Liver (tissue), 8 donors: ENCODE measurements at regions not wholly inside any gene's neighbourhood (a gene's known extent, or its start where the extent isn't known, plus 50 kb on each side); places are given as distances from the start of the nearest gene placed in this dataset.

ENCODE experiments used
- DNase-seq: peaks from one replicate; pipeline ENCODE4 v3.0.0-alpha.2; 2017; ENCODE audit warnings: low spot score
- H3K27ac ChIP-seq, 2 donors: one replicate each; pipeline ENCODE4 v1.7.0; 2013; ENCODE audit warnings: inconsistent platforms in 2 of 2, low read length in 2 of 2, control low read depth in 1 of 2, low read depth in 1 of 2, mild to moderate bottlenecking in 1 of 2
- H3K27me3 ChIP-seq, 4 donors: one replicate each; pipeline versions ENCODE4 v1.6.1 to v1.7.0; 2013; ENCODE audit warnings: low read length in 3 of 4, inconsistent platforms in 1 of 4, mild to moderate bottlenecking in 1 of 4, moderate library complexity in 1 of 4; ENCODE audit not compliant: control insufficient read depth in 4 of 4, insufficient read depth in 4 of 4
- H3K36me3 ChIP-seq, 4 donors: one replicate each; pipeline versions ENCODE4 v1.6.1 to v1.7.0; 2013; ENCODE audit warnings: low read length in 3 of 4, mild to moderate bottlenecking in 3 of 4, low read depth in 1 of 4, moderate library complexity in 1 of 4; ENCODE audit not compliant: control insufficient read depth in 4 of 4, insufficient read depth in 3 of 4
- H3K4me1 ChIP-seq, 4 donors: one replicate each; pipeline versions ENCODE4 v1.6.1 to v1.7.0; 2013; ENCODE audit warnings: low read length in 3 of 4, mild to moderate bottlenecking in 3 of 4, moderate library complexity in 1 of 4; ENCODE audit not compliant: control insufficient read depth in 4 of 4, insufficient read depth in 4 of 4
- H3K4me3 ChIP-seq, 3 donors: one replicate each; pipeline versions ENCODE4 v1.6.1 to v1.7.0; 2013; ENCODE audit warnings: low read length in 3 of 3, control low read depth in 1 of 3, low read depth in 1 of 3, mild to moderate bottlenecking in 1 of 3
- H3K9ac ChIP-seq, 2 donors: one replicate each; pipeline ENCODE4 v1.7.0; 2013; ENCODE audit warnings: low read length in 2 of 2, mild to moderate bottlenecking in 2 of 2, moderate library complexity in 2 of 2, control low read depth in 1 of 2, low read depth in 1 of 2
- H3K9me3 ChIP-seq, 4 donors: one replicate each; pipeline versions ENCODE4 v1.6.1 to v1.7.0; 2013; ENCODE audit warnings: low read length in 3 of 4; ENCODE audit not compliant: control insufficient read depth in 4 of 4
- EGR1 ChIP-seq, 2 donors: IDR thresholded peaks; 2 replicates each; pipeline ENCODE4 v1.6.1; 2016 to 2018; ENCODE audit warnings: antibody characterized with exemption in 2 of 2, low read depth in 2 of 2
- FOXA1 ChIP-seq: IDR thresholded peaks from 2 replicates; pipeline ENCODE4 v1.6.1; 2016; ENCODE audit warnings: antibody characterized with exemption
- FOXA2 ChIP-seq: IDR thresholded peaks from 2 replicates; pipeline ENCODE4 v1.6.1; 2016; ENCODE audit warnings: antibody characterized with exemption
- GABPA ChIP-seq, 2 donors: IDR thresholded peaks in 1 of 2; conservative IDR thresholded peaks in 1 of 2; 2 replicates each; pipeline ENCODE4 v1.6.1; 2016; ENCODE audit warnings: antibody characterized with exemption in 2 of 2, mild to moderate bottlenecking in 1 of 2, moderate library complexity in 1 of 2
- HNF4A ChIP-seq, 2 donors: conservative IDR thresholded peaks; 2 replicates each; pipeline ENCODE4 v1.6.1; 2016; ENCODE audit warnings: antibody characterized with exemption in 2 of 2, mild to moderate bottlenecking in 2 of 2
- HNF4G ChIP-seq: IDR thresholded peaks from 2 replicates; pipeline ENCODE4 v1.6.1; 2016; ENCODE audit warnings: antibody characterized with exemption
- JUND ChIP-seq, 2 donors: IDR thresholded peaks; 2 replicates each; pipeline ENCODE4 v1.6.1; 2016; ENCODE audit warnings: antibody characterized with exemption in 2 of 2
- MAX ChIP-seq: IDR thresholded peaks from 2 replicates; pipeline ENCODE4 v1.6.1; 2016; ENCODE audit warnings: antibody characterized with exemption
- NR2F2 ChIP-seq: IDR thresholded peaks from 2 replicates; pipeline ENCODE4 v1.6.1; 2016; ENCODE audit warnings: antibody characterized with exemption
- RAD21 ChIP-seq, 2 donors: IDR thresholded peaks; 2 replicates each; pipeline ENCODE4 v1.6.1; 2016; ENCODE audit warnings: antibody characterized with exemption in 2 of 2, mild to moderate bottlenecking in 2 of 2
- REST ChIP-seq: IDR thresholded peaks from 2 replicates; pipeline ENCODE4 v1.6.1; 2016; ENCODE audit warnings: antibody characterized with exemption, mild to moderate bottlenecking
- RXRA ChIP-seq, 2 donors: IDR thresholded peaks; 2 replicates each; pipeline ENCODE4 v1.6.1; 2017 to 2018; ENCODE audit warnings: antibody characterized with exemption in 2 of 2, mild to moderate bottlenecking in 1 of 2
- SP1 ChIP-seq: IDR thresholded peaks from 2 replicates; pipeline ENCODE4 v1.6.1; 2018; ENCODE audit warnings: antibody characterized with exemption, mild to moderate bottlenecking
- TAF1 ChIP-seq: conservative IDR thresholded peaks from 2 replicates; pipeline ENCODE4 v1.6.1; 2016; ENCODE audit warnings: antibody characterized with exemption, mild to moderate bottlenecking
- YY1 ChIP-seq: IDR thresholded peaks from 2 replicates; pipeline ENCODE4 v1.6.1; 2016; ENCODE audit warnings: antibody characterized with exemption, mild to moderate bottlenecking
- ZBTB33 ChIP-seq: IDR thresholded peaks from 2 replicates; pipeline ENCODE4 v1.6.1; 2016; ENCODE audit warnings: antibody characterized with exemption
- WGBS: extraction: QIAGEN DNeasy Blood & Tissue Kit; methylation state at CpG from one replicate; pipeline ENCODE4 v1.1.7; 2013; 5-methylcytosine and 5-hydroxymethylcytosine counted together
- TF ChIP-seq, protein P1 (sequence below): IDR thresholded peaks from 2 replicates; pipeline ENCODE4 v1.6.1; 2016; ENCODE audit warnings: antibody characterized with exemption
- TF ChIP-seq, protein P2 (sequence below): fragments of 150-350 bp; IDR thresholded peaks from 2 replicates; pipeline ENCODE4 v1.5.1; 2017; ENCODE audit warnings: improper control_type of control experiment, low read depth, low read length; ENCODE audit not compliant: missing input control
- donor health status: healthy.
- donor health status: healthy.
- donor health status: healthy.
- donor health status: healthy.
- donor health status: healthy.

GRCh38 chr5:87705876-87706275 is 293.1 kb upstream of the CCNH start:
- peaks cover 0 to 2% (median under 1%) of the 10 kb centered on the region in 4 donors for H3K9me3 ChIP-seq
- TF ChIP-seq, protein P1, sequence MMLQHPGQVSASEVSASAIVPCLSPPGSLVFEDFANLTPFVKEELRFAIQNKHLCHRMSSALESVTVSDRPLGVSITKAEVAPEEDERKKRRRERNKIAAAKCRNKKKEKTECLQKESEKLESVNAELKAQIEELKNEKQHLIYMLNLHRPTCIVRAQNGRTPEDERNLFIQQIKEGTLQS, result no peak
- no peak for TF ChIP-seq FOXA1
- no peak for TF ChIP-seq MAX
- TF ChIP-seq YY1, result no peak
- no peak for TF ChIP-seq FOXA2
- TF ChIP-seq SP1, result no peak
- TF ChIP-seq EGR1 (IDR thresholded peaks at IDR 0.05; ENCODE audit: low read depth in 2 of 2), result no peak
- TF ChIP-seq ZBTB33, result no peak
- TF ChIP-seq JUND (IDR thresholded peaks at IDR 0.05), result no peak
- TF ChIP-seq GABPA (IDR thresholded peaks at IDR 0.05 in 1 of 2, conservative IDR thresholded peaks at IDR 0.05 in 1 of 2), result no peak
- TF ChIP-seq RXRA (IDR thresholded peaks at IDR 0.05), result no peak
- TF ChIP-seq RAD21 (IDR thresholded peaks at IDR 0.05), result no peak
- TF ChIP-seq, protein P2, sequence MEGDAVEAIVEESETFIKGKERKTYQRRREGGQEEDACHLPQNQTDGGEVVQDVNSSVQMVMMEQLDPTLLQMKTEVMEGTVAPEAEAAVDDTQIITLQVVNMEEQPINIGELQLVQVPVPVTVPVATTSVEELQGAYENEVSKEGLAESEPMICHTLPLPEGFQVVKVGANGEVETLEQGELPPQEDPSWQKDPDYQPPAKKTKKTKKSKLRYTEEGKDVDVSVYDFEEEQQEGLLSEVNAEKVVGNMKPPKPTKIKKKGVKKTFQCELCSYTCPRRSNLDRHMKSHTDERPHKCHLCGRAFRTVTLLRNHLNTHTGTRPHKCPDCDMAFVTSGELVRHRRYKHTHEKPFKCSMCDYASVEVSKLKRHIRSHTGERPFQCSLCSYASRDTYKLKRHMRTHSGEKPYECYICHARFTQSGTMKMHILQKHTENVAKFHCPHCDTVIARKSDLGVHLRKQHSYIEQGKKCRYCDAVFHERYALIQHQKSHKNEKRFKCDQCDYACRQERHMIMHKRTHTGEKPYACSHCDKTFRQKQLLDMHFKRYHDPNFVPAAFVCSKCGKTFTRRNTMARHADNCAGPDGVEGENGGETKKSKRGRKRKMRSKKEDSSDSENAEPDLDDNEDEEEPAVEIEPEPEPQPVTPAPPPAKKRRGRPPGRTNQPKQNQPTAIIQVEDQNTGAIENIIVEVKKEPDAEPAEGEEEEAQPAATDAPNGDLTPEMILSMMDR, result no peak
- H3K27ac ChIP-seq, result no peak overlapping the region
- no peak for DNase-seq
- no peak overlapping the region for H3K4me3 ChIP-seq
- no peaks in the 10 kb centered on the region for H3K36me3 ChIP-seq
- H3K4me1 ChIP-seq, result no peaks in the 10 kb centered on the region
- H3K9ac ChIP-seq, result no peak overlapping the region
- H3K27me3 ChIP-seq, result no peaks in the 10 kb centered on the region
- WGBS, result 80% methylated on average over 1 of the region's 1 CpG

DNA sequence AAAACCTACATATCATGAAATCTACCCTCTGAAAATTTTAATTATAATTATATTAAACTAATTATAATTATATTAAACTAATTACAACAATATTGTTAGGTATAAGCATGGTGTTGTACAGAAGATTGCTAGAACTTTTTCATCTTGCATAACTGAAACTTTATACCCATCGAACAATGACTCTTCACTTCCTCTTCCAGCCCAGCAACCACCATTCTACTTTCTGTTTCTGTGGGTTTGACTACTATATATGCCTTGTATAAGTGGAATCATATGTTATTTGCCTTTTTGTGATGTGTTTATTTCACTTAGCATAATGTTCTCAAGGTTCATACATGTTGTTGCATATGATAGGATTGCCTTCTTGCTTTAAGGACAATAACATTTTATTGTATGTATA is 274.2 kb upstream of the CCNH start:
- no peaks in the 10 kb centered on the region for H3K27me3 ChIP-seq
- WGBS, result 63% methylated on average over 1 of the region's 1 CpG
- H3K4me1 ChIP-seq, result no peaks in the 10 kb centered on the region
- TF ChIP-seq, protein P1, result no peak
- no peak for TF ChIP-seq JUND (IDR thresholded peaks at IDR 0.05)
- no peak for TF ChIP-seq GABPA (IDR thresholded peaks at IDR 0.05 in 1 of 2, conservative IDR thresholded peaks at IDR 0.05 in 1 of 2)
- no peak for TF ChIP-seq NR2F2
- TF ChIP-seq ZBTB33, result no peak
- no peak for TF ChIP-seq YY1
- no peak for TF ChIP-seq RXRA (IDR thresholded peaks at IDR 0.05)
- TF ChIP-seq EGR1 (IDR thresholded peaks at IDR 0.05; ENCODE audit: low read depth in 2 of 2), result no peak
- TF ChIP-seq, protein P2, result no peak
- no peak for TF ChIP-seq FOXA1
- TF ChIP-seq RAD21 (IDR thresholded peaks at IDR 0.05), result no peak
- TF ChIP-seq SP1, result no peak
- TF ChIP-seq MAX, result no peak
- no peak for TF ChIP-seq FOXA2
- TF ChIP-seq TAF1, result no peak
- no peak for TF ChIP-seq HNF4G
- TF ChIP-seq HNF4A (conservative IDR thresholded peaks at IDR 0.05), result no peak
- TF ChIP-seq REST, result no peak
- no peak overlapping the region for H3K4me3 ChIP-seq
- no peaks in the 10 kb centered on the region for H3K9me3 ChIP-seq
- H3K36me3 ChIP-seq, result no peaks in the 10 kb centered on the region
- no peak for DNase-seq
- no peak overlapping the region for H3K27ac ChIP-seq
- H3K9ac ChIP-seq, result no peak overlapping the region
